Type B pancreatic cell (in vitro differentiated cells): ENCODE measurements at regions not wholly inside any gene's neighbourhood (a gene's known extent, or its start where the extent isn't known, plus 50 kb on each side); places are given as distances from the start of the nearest gene placed in this dataset.

ENCODE experiments used
- DNase-seq: peaks from one replicate; pipeline ENCODE4 v3.0.0; 2021; ENCODE audit warnings: mixed read lengths; ENCODE audit not compliant: unreplicated experiment; ENCODE audit errors: extremely low spot score
- H3K27ac Mint-ChIP-seq: 2 replicates; pipeline ENCODE4 v1.8.0; 2021; ENCODE audit warnings: mild to moderate bottlenecking, mixed read lengths
- H3K27me3 Mint-ChIP-seq: 2 replicates; pipeline ENCODE4 v1.8.0; 2021; ENCODE audit warnings: mixed read lengths
- H3K36me3 Mint-ChIP-seq: 2 replicates; pipeline ENCODE4 v1.8.0; 2021; ENCODE audit warnings: mixed read lengths
- H3K4me1 Mint-ChIP-seq: one replicate; pipeline ENCODE4 v1.8.0; 2021; ENCODE audit warnings: mixed read lengths; ENCODE audit not compliant: unreplicated experiment
- H3K4me3 Mint-ChIP-seq: 2 replicates; pipeline ENCODE4 v1.8.0; 2021; ENCODE audit warnings: mild to moderate bottlenecking, mixed read lengths
- H3K9me3 Mint-ChIP-seq: 2 replicates; pipeline ENCODE4 v1.8.0; 2021; ENCODE audit warnings: mixed read lengths
- CTCF ChIP-seq: fragments of 200-600 bp; sonication (generic); conservative IDR thresholded peaks from 2 replicates; pipeline ENCODE4 v1.5.0; 2021; ENCODE audit warnings: antibody characterized with exemption, mild to moderate bottlenecking

DNA sequence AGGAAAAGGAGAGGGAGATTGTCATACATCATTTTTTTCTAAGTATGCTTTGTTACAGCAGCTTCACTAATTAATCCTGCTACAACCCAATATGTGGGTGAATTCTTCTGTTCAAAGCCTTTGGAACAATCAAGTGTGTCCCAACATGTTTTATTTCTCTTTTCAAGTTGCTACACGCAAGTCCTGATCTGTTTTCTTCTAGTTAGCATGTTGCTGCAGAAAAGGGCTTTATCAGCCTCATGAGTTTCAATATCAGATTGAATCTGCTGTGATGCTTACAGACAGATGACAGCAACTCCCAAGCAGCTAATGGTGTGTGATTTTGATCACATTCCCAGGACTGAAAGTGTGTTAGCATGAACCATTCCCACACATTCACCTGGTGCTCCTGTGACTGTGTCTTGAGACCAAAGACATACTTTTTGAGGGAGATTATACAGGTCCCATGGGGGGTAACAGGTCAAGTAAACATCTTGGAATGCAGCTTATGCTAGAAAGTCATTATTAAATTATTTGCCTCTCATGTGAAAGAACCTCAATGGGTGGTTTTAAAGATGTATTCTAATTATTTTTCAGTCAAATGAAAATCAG, 96.9 kb upstream of the KCNJ16 start:
- Mint-ChIP-seq H3K36me3 (no peaks in the 10 kb centered on the region), H3K27me3 (no peaks in the 10 kb centered on the region), H3K4me3 (no peak overlapping the region), H3K27ac (no peak overlapping the region), H3K9me3 (peaks cover 3% of the 10 kb centered on the region), H3K4me1 (no peaks in the 10 kb centered on the region)
- DNase-seq = no peak
- TF ChIP-seq CTCF = no peak

DNA sequence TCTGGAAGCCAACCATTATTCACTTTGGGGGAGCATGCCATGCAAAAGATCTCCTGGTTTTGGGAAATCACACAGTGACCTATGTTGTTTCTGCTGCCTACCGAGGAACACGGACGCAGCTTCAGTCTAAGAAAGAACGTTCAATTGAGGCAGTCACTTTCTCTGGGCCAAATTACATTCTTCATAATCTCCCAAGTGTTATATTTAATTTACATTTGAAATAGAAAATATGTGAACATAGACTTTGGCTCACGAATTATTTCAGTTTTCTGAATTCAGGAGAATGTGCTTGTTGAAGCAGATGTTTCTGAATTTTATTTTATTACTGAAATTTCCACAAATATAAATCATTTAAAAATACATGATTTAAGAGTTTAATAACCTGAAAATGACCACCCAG, 93.6 kb upstream of the KCNJ16 start:
- Mint-ChIP-seq H3K27me3 (no peaks in the 10 kb centered on the region), H3K36me3 (no peaks in the 10 kb centered on the region), H3K27ac (no peak overlapping the region), H3K9me3 (peaks cover 7% of the 10 kb centered on the region), H3K4me1 (no peaks in the 10 kb centered on the region), H3K4me3 (no peak overlapping the region)
- no peak for DNase-seq
- no peak for TF ChIP-seq CTCF

DNA sequence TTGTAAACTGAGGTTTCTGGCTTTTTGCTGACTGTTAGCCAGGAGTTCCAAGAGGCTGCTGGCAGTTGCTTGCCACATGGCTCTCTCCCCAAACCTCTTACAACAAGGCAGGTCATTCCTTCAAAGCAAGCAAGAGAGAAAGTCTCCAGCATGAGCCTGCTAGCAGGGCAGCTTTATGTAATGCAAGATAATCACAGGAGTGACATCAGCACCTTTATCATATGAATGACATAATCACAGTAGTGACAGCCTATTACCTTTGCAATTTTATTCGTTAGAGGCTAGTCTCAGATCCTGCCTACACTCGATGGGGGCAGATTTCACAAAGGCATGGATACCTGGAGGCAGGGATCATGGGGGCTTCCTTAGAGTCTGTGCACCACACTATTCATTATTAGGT, 79.5 kb upstream of the KCNJ16 start:
- TF ChIP-seq CTCF = no peak
- Mint-ChIP-seq H3K4me3 (no peak overlapping the region), H3K27ac (no peak overlapping the region), H3K36me3 (no peaks in the 10 kb centered on the region), H3K9me3 (peaks cover 4% of the 10 kb centered on the region), H3K27me3 (no peaks in the 10 kb centered on the region), H3K4me1 (no peaks in the 10 kb centered on the region)
- no peak for DNase-seq

GRCh38 chr17:69997332-69997731, 77.7 kb upstream of the KCNJ16 start:
- H3K9me3 Mint-ChIP-seq = peaks cover 4% of the 10 kb centered on the region
- H3K4me1 Mint-ChIP-seq = no peaks in the 10 kb centered on the region
- no peak for DNase-seq
- no peaks in the 10 kb centered on the region for H3K36me3 Mint-ChIP-seq
- H3K27ac Mint-ChIP-seq = no peak overlapping the region
- H3K27me3 Mint-ChIP-seq = no peaks in the 10 kb centered on the region
- TF ChIP-seq CTCF = no peak
- no peak overlapping the region for H3K4me3 Mint-ChIP-seq

DNA sequence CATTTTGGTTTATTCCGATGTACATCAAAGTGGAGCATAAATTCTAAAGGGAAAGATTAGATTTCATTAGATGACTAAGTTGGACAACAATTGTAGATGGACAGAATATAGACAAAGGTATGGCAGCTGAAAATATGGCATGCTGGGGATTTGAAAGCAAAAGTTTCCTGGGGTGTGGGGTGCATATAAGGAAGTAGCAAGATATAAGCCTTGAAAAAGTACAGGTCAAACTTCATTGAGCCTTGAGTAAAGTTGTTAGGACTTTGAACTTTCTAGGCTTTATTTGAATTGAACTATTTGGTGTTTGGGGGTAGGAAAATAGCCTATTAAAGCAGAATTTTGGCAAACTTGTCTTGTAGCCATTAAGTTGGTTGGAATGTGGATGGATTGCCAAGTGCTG, 75.8 kb upstream of the KCNJ16 start:
- H3K27me3 Mint-ChIP-seq = no peaks in the 10 kb centered on the region

More for the DNA sequence above, 75.8 kb upstream of the KCNJ16 start:
- no peak overlapping the region for H3K4me3 Mint-ChIP-seq
- DNase-seq = no peak
- H3K36me3 Mint-ChIP-seq = no peaks in the 10 kb centered on the region
- no peak for TF ChIP-seq CTCF
- peaks cover 4% of the 10 kb centered on the region for H3K9me3 Mint-ChIP-seq
- no peak overlapping the region for H3K27ac Mint-ChIP-seq
- no peaks in the 10 kb centered on the region for H3K4me1 Mint-ChIP-seq
